ENCODE measurements at regions not wholly inside any gene's neighbourhood (a gene's known extent, or its start where the extent isn't known, plus 50 kb on each side); places are given as distances from the start of the nearest gene placed in this dataset.

DNA sequence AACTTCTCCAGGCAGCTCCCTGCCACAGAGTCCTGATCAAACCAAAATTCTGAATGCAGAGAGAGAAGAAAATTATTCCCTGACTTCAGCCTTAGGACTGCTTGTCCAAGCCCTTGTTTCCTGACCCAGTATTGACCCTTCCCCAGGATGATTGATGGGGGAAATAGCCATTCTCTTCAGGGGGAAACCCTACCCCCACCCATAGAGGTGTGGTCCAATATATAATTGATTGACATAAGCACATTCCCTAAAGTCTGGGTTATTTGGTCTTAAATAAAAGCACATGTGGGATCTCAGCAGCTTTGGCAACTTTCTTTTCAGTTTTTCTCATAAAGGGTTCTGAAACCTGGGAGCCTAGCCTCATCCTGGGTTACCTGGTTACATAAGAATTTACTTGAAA lies 201.2 kb upstream of the DDHD1 start:
- Histone ChIP-seq H3K4me3 (ENCODE audit: low read depth in 1 of 5, low read length in 5 of 5) (no peak overlapping the region), H3K9me3 (ENCODE audit: control insufficient read depth in 5 of 5, low read length in 5 of 5) (no peaks in the 10 kb centered on the region), H3K27me3 (ENCODE audit: control insufficient read depth in 5 of 5, insufficient read depth in 4 of 5, low read length in 5 of 5) (no peaks in the 10 kb centered on the region), H3K4me1 (ENCODE audit: control insufficient read depth in 5 of 5, insufficient read depth in 5 of 5, low read length in 5 of 5) (peaks cover 0 to 3% (median 0%) of the 10 kb centered on the region in 5 donors), H3K9ac (ENCODE audit: low read length in 5 of 5) (no peak overlapping the region), H3K36me3 (ENCODE audit: control insufficient read depth in 5 of 5, insufficient read depth in 5 of 5, low read length in 5 of 5) (no peaks in the 10 kb centered on the region), H3K27ac (ENCODE audit: low read depth, low read length) (no peak overlapping the region)

- Histone ChIP-seq H3K4me3 (ENCODE audit: low read depth in 1 of 5, low read length in 5 of 5) (no peak overlapping the region), H3K4me1 (ENCODE audit: control insufficient read depth in 5 of 5, insufficient read depth in 5 of 5, low read length in 5 of 5) (peaks cover 0 to 3% (median 0%) of the 10 kb centered on the region in 5 donors), H3K27ac (ENCODE audit: low read depth, low read length) (no peak overlapping the region), H3K9me3 (ENCODE audit: control insufficient read depth in 5 of 5, low read length in 5 of 5) (no peaks in the 10 kb centered on the region), H3K36me3 (ENCODE audit: control insufficient read depth in 5 of 5, insufficient read depth in 5 of 5, low read length in 5 of 5) (no peaks in the 10 kb centered on the region), H3K27me3 (ENCODE audit: control insufficient read depth in 5 of 5, insufficient read depth in 4 of 5, low read length in 5 of 5) (no peaks in the 10 kb centered on the region), H3K9ac (ENCODE audit: low read length in 5 of 5) (no peak overlapping the region)
These were observed 197.7 kb upstream of the DDHD1 start for GRCh38 chr14:53350866-53351265.

DNA sequence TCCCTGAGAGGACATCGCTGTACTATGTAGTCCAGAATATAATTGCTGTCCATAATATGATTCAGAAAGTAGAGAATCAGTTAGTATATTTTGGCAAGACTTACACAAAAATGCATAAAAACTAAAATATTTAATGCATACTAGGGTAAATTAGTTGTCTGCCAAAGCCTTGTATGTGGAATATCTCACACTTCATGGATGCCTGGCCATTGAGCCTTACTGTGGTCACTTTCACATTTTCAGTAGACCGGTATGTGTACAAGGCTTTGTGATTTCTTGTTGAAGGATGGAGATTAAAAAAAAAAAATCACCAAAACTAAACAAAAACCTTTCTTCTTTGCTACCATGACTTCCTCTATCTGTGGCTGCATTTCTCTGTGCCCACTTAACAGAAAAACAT lies 197.3 kb upstream of the DDHD1 start:
- Histone ChIP-seq H3K4me3 (ENCODE audit: low read depth in 1 of 5, low read length in 5 of 5) (no peak overlapping the region), H3K4me1 (ENCODE audit: control insufficient read depth in 5 of 5, insufficient read depth in 5 of 5, low read length in 5 of 5) (no peaks in the 10 kb centered on the region), H3K9ac (ENCODE audit: low read length in 5 of 5) (no peak overlapping the region), H3K36me3 (ENCODE audit: control insufficient read depth in 5 of 5, insufficient read depth in 5 of 5, low read length in 5 of 5) (no peaks in the 10 kb centered on the region), H3K27ac (ENCODE audit: low read depth, low read length) (no peak overlapping the region), H3K9me3 (ENCODE audit: control insufficient read depth in 5 of 5, low read length in 5 of 5) (no peaks in the 10 kb centered on the region), H3K27me3 (ENCODE audit: control insufficient read depth in 5 of 5, insufficient read depth in 4 of 5, low read length in 5 of 5) (no peaks in the 10 kb centered on the region)

- no peaks in the 10 kb centered on the region for H3K27me3 ChIP-seq (ENCODE audit: control insufficient read depth in 5 of 5, insufficient read depth in 4 of 5, low read length in 5 of 5)
- no peak overlapping the region for H3K27ac ChIP-seq (ENCODE audit: low read depth, low read length)
- H3K4me3 ChIP-seq (ENCODE audit: low read depth in 1 of 5, low read length in 5 of 5), result no peak overlapping the region
- no peaks in the 10 kb centered on the region for H3K36me3 ChIP-seq (ENCODE audit: control insufficient read depth in 5 of 5, insufficient read depth in 5 of 5, low read length in 5 of 5)
- no peak overlapping the region for H3K9ac ChIP-seq (ENCODE audit: low read length in 5 of 5)
- H3K9me3 ChIP-seq (ENCODE audit: control insufficient read depth in 5 of 5, low read length in 5 of 5), result no peaks in the 10 kb centered on the region
- no peaks in the 10 kb centered on the region for H3K4me1 ChIP-seq (ENCODE audit: control insufficient read depth in 5 of 5, insufficient read depth in 5 of 5, low read length in 5 of 5)
These were observed 193.9 kb upstream of the DDHD1 start for GRCh38 chr14:53346988-53347387.

GRCh38 chr14:53341324-53341723 lies 188.2 kb upstream of the DDHD1 start:
- Histone ChIP-seq H3K27ac (ENCODE audit: low read depth, low read length) (no peak overlapping the region), H3K4me3 (ENCODE audit: low read depth in 1 of 5, low read length in 5 of 5) (no peak overlapping the region), H3K9me3 (ENCODE audit: control insufficient read depth in 5 of 5, low read length in 5 of 5) (no peaks in the 10 kb centered on the region), H3K27me3 (ENCODE audit: control insufficient read depth in 5 of 5, insufficient read depth in 4 of 5, low read length in 5 of 5) (no peaks in the 10 kb centered on the region), H3K4me1 (ENCODE audit: control insufficient read depth in 5 of 5, insufficient read depth in 5 of 5, low read length in 5 of 5) (no peaks in the 10 kb centered on the region), H3K9ac (ENCODE audit: low read length in 5 of 5) (no peak overlapping the region), H3K36me3 (ENCODE audit: control insufficient read depth in 5 of 5, insufficient read depth in 5 of 5, low read length in 5 of 5) (no peaks in the 10 kb centered on the region)

DNA sequence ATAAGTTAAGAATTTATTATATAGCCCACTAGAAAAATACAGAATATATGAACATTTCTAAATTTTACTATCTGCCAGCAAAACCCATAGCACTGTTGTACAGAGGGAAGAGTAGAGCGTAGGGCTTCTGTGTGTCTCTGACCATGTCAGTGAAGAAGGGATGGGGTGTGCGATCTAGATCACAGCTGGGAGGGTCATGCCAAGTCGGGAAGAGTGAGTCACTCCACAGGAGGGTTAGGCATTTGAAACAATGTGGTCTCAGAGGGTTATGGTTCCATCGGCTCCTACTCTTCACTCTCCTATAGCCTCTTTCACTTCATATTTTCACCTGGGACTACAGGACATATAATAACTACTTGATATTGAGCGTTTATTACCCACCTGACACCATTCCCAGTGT lies 185.1 kb upstream of the DDHD1 start:
- Histone ChIP-seq H3K4me1 (ENCODE audit: control insufficient read depth in 5 of 5, insufficient read depth in 5 of 5, low read length in 5 of 5) (no peaks in the 10 kb centered on the region), H3K9ac (ENCODE audit: low read length in 5 of 5) (no peak overlapping the region), H3K9me3 (ENCODE audit: control insufficient read depth in 5 of 5, low read length in 5 of 5) (no peaks in the 10 kb centered on the region), H3K27me3 (ENCODE audit: control insufficient read depth in 5 of 5, insufficient read depth in 4 of 5, low read length in 5 of 5) (no peaks in the 10 kb centered on the region), H3K36me3 (ENCODE audit: control insufficient read depth in 5 of 5, insufficient read depth in 5 of 5, low read length in 5 of 5) (no peaks in the 10 kb centered on the region), H3K27ac (ENCODE audit: low read depth, low read length) (no peak overlapping the region), H3K4me3 (ENCODE audit: low read depth in 1 of 5, low read length in 5 of 5) (no peak overlapping the region)

DNA sequence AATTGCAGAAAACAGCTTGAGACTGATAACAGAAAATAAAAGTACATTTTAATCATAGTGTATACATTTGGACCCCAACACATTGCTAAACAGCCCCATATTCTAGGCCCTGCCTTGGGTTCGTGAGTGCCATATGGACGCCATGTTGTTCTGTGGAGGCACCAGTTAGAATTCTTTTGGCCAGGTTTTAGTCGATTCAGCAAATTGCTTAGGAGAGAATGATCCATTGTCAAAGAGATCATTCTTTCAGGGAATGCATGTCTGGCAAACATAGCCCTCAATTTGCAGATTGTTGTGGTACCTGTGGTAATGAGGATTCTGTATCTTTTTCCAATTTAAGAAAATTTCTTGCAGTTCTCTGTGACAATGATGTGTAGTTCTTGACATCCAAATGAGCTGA lies 183.6 kb upstream of the DDHD1 start:
- Histone ChIP-seq H3K9me3 (ENCODE audit: control insufficient read depth in 5 of 5, low read length in 5 of 5) (no peaks in the 10 kb centered on the region), H3K27me3 (ENCODE audit: control insufficient read depth in 5 of 5, insufficient read depth in 4 of 5, low read length in 5 of 5) (no peaks in the 10 kb centered on the region), H3K36me3 (ENCODE audit: control insufficient read depth in 5 of 5, insufficient read depth in 5 of 5, low read length in 5 of 5) (no peaks in the 10 kb centered on the region), H3K4me1 (ENCODE audit: control insufficient read depth in 5 of 5, insufficient read depth in 5 of 5, low read length in 5 of 5) (peaks cover 0 to 3% (median 0%) of the 10 kb centered on the region in 5 donors), H3K4me3 (ENCODE audit: low read depth in 1 of 5, low read length in 5 of 5) (no peak overlapping the region), H3K9ac (ENCODE audit: low read length in 5 of 5) (no peak overlapping the region), H3K27ac (ENCODE audit: low read depth, low read length) (no peak overlapping the region)

- H3K4me3 ChIP-seq (ENCODE audit: low read depth in 1 of 5, low read length in 5 of 5), result no peak overlapping the region
- H3K4me1 ChIP-seq (ENCODE audit: control insufficient read depth in 5 of 5, insufficient read depth in 5 of 5, low read length in 5 of 5), result peaks cover 0 to 6% (median 0%) of the 10 kb centered on the region in 5 donors
- no peaks in the 10 kb centered on the region for H3K27me3 ChIP-seq (ENCODE audit: control insufficient read depth in 5 of 5, insufficient read depth in 4 of 5, low read length in 5 of 5)
- no peak overlapping the region for H3K27ac ChIP-seq (ENCODE audit: low read depth, low read length)
- no peaks in the 10 kb centered on the region for H3K36me3 ChIP-seq (ENCODE audit: control insufficient read depth in 5 of 5, insufficient read depth in 5 of 5, low read length in 5 of 5)
- H3K9ac ChIP-seq (ENCODE audit: low read length in 5 of 5), result no peak overlapping the region
- no peaks in the 10 kb centered on the region for H3K9me3 ChIP-seq (ENCODE audit: control insufficient read depth in 5 of 5, low read length in 5 of 5)
These were observed 180.7 kb upstream of the DDHD1 start for GRCh38 chr14:53333809-53334208.

- no peaks in the 10 kb centered on the region for H3K9me3 ChIP-seq (ENCODE audit: control insufficient read depth in 5 of 5, low read length in 5 of 5)
- H3K27ac ChIP-seq (ENCODE audit: low read depth, low read length), result no peak overlapping the region
- no peak overlapping the region for H3K9ac ChIP-seq (ENCODE audit: low read length in 5 of 5)
- no peaks in the 10 kb centered on the region for H3K27me3 ChIP-seq (ENCODE audit: control insufficient read depth in 5 of 5, insufficient read depth in 4 of 5, low read length in 5 of 5)
- H3K4me1 ChIP-seq (ENCODE audit: control insufficient read depth in 5 of 5, insufficient read depth in 5 of 5, low read length in 5 of 5), result peaks cover 0 to 6% (median 0%) of the 10 kb centered on the region in 5 donors
- H3K4me3 ChIP-seq (ENCODE audit: low read depth in 1 of 5, low read length in 5 of 5), result no peak overlapping the region
- H3K36me3 ChIP-seq (ENCODE audit: control insufficient read depth in 5 of 5, insufficient read depth in 5 of 5, low read length in 5 of 5), result no peaks in the 10 kb centered on the region
These were observed 178.8 kb upstream of the DDHD1 start for GRCh38 chr14:53331921-53332320.

DNA sequence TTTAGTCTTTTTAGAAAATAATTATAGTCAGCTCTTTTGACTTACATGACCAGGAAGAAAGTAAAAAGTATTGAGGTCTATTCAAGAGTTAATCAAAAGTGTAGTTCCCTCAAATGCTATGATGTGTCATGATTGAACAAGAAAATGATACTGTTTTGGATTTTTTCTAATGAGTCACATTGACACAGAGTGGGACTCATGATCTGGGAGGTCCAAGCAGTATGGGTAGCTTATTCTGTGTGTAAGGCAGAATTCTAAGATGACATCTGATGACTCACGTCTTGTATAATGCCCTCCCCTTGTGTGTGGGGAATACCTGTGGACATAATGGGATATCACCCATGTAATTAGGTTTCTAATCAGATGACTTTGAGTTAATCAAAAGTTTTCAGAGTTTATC lies 178.1 kb upstream of the DDHD1 start:
- no peaks in the 10 kb centered on the region for H3K27me3 ChIP-seq (ENCODE audit: control insufficient read depth in 5 of 5, insufficient read depth in 4 of 5, low read length in 5 of 5)
- no peak overlapping the region for H3K4me3 ChIP-seq (ENCODE audit: low read depth in 1 of 5, low read length in 5 of 5)
- no peaks in the 10 kb centered on the region for H3K36me3 ChIP-seq (ENCODE audit: control insufficient read depth in 5 of 5, insufficient read depth in 5 of 5, low read length in 5 of 5)
- no peaks in the 10 kb centered on the region for H3K9me3 ChIP-seq (ENCODE audit: control insufficient read depth in 5 of 5, low read length in 5 of 5)
- H3K4me1 ChIP-seq (ENCODE audit: control insufficient read depth in 5 of 5, insufficient read depth in 5 of 5, low read length in 5 of 5), result peaks cover 0 to 6% (median 0%) of the 10 kb centered on the region in 5 donors
- no peak overlapping the region for H3K27ac ChIP-seq (ENCODE audit: low read depth, low read length)
- H3K9ac ChIP-seq (ENCODE audit: low read length in 5 of 5), result no peak overlapping the region

- Histone ChIP-seq H3K9ac (ENCODE audit: low read length in 5 of 5) (no peak overlapping the region), H3K27ac (ENCODE audit: low read depth, low read length) (no peak overlapping the region), H3K27me3 (ENCODE audit: control insufficient read depth in 5 of 5, insufficient read depth in 4 of 5, low read length in 5 of 5) (no peaks in the 10 kb centered on the region), H3K4me1 (ENCODE audit: control insufficient read depth in 5 of 5, insufficient read depth in 5 of 5, low read length in 5 of 5) (peaks cover 0 to 6% (median 0%) of the 10 kb centered on the region in 5 donors), H3K4me3 (ENCODE audit: low read depth in 1 of 5, low read length in 5 of 5) (no peak overlapping the region), H3K36me3 (ENCODE audit: control insufficient read depth in 5 of 5, insufficient read depth in 5 of 5, low read length in 5 of 5) (no peaks in the 10 kb centered on the region), H3K9me3 (ENCODE audit: control insufficient read depth in 5 of 5, low read length in 5 of 5) (no peaks in the 10 kb centered on the region)
These were observed 177.3 kb upstream of the DDHD1 start for GRCh38 chr14:53330441-53330840.

Data from subcutaneous abdominal adipose tissue (tissue), 5 donors.